Spleen (tissue), 11 donors: ENCODE measurements at regions not wholly inside any gene's neighbourhood (a gene's known extent, or its start where the extent isn't known, plus 50 kb on each side); places are given as distances from the start of the nearest gene placed in this dataset.

ENCODE experiments used
- DNase-seq: peaks from one replicate; pipeline ENCODE4 v3.0.0-alpha.2; 2020
- H3K27ac ChIP-seq, 8 donors: fragments of 200-600 bp; sonication (generic) in 7 of 8; 1 replicate in 4 of 8; 2 replicates in 4 of 8; pipeline versions ENCODE4 v1.5.0 to v1.8.0; 2016 to 2021; ENCODE audit warnings: inconsistent platforms in 4 of 8, mild to moderate bottlenecking in 4 of 8, moderate library complexity in 1 of 8
- H3K27me3 ChIP-seq, 7 donors: fragments of 200-600 bp; sonication (generic) in 6 of 7; replicated peaks in 1 of 7; 1 replicate in 4 of 7; 2 replicates in 3 of 7; pipeline versions ENCODE4 v1.5.0 to v1.8.0; 2016 to 2021; ENCODE audit warnings: inconsistent platforms in 3 of 7, mild to moderate bottlenecking in 1 of 7
- H3K36me3 ChIP-seq, 6 donors: fragments of 200-600 bp; sonication (generic) in 5 of 6; 1 replicate in 4 of 6; 2 replicates in 2 of 6; pipeline versions ENCODE4 v1.5.0 to v1.8.0; 2016 to 2021; ENCODE audit warnings: inconsistent platforms in 2 of 6
- H3K4me1 ChIP-seq, 6 donors: fragments of 200-600 bp; sonication (generic) in 5 of 6; 1 replicate in 3 of 6; 2 replicates in 3 of 6; pipeline versions ENCODE4 v1.5.0 to v1.8.0; 2016 to 2021; ENCODE audit warnings: inconsistent platforms in 3 of 6
- H3K4me3 ChIP-seq, 8 donors: fragments of 200-600 bp; sonication (generic) in 7 of 8; 1 replicate in 4 of 8; 2 replicates in 4 of 8; pipeline versions ENCODE4 v1.5.0 to v1.8.0; 2016 to 2021; ENCODE audit warnings: inconsistent platforms in 4 of 8, mild to moderate bottlenecking in 4 of 8, moderate library complexity in 2 of 8
- H3K9me3 ChIP-seq, 8 donors: fragments of 200-600 bp; sonication (generic) in 7 of 8; 1 replicate in 4 of 8; 2 replicates in 4 of 8; pipeline versions ENCODE4 v1.5.0 to v1.8.0; 2016 to 2021; ENCODE audit warnings: inconsistent platforms in 4 of 8
- POLR2A ChIP-seq, 3 donors: fragments of 450-650 bp; IDR thresholded peaks; one replicate each; pipeline ENCODE4 v1.5.1; 2017; ENCODE audit warnings: antibody characterized with exemption in 3 of 3, mild to moderate bottlenecking in 1 of 3
- POLR2AphosphoS5 ChIP-seq, 3 donors: sonication (generic); formaldehyde crosslinking; IDR thresholded peaks; one replicate each; pipeline ENCODE4 v1.5.1; 2017; ENCODE audit warnings: antibody characterized with exemption in 3 of 3
- WGBS, 5 donors: extraction: QIAGEN DNeasy Blood & Tissue Kit in 3 of 5; methylation state at CpG; one replicate each; pipeline versions ENCODE4 v1.1.5 to v1.1.7; 2013 to 2018; 5-methylcytosine and 5-hydroxymethylcytosine counted together
- intact Hi-C: fragments of 100-400 bp; cut with DNase I; formaldehyde crosslinking; loops from one replicate; pipeline ENCODE4 v1.15.0; 2023; ENCODE audit warnings: low total_unique reads
- TF ChIP-seq, protein P1 (sequence below), 11 experiments: fragments of 200-600 bp in 7 of 11; fragments of 450-650 bp in 4 of 11; sonication (generic) in 4 of 11; IDR thresholded peaks in 8 of 11; conservative IDR thresholded peaks in 3 of 11; 1 replicate in 7 of 11; 2 replicates in 4 of 11; pipeline versions ENCODE4 v1.4.0 to v1.8.0; 2016 to 2021; ENCODE audit warnings: antibody characterized with exemption in 11 of 11, inconsistent platforms in 4 of 11, mild to moderate bottlenecking in 1 of 11
- donor health status: healthy with polysubstance abuse.
- donor health status: DM: no; HTN: no; CAD: no; lungs with moderate emphysema.
- donor health status: DM: no; HTN: no; CAD: no.
- donor health status: Bipolar disorder and iron deficiency.
- donor health status: healthy.
- donor health status: DM: no; HTN: no; CAD: no.
- donor health status: DM: yes; HTN: yes; CAD: no.

DNA sequence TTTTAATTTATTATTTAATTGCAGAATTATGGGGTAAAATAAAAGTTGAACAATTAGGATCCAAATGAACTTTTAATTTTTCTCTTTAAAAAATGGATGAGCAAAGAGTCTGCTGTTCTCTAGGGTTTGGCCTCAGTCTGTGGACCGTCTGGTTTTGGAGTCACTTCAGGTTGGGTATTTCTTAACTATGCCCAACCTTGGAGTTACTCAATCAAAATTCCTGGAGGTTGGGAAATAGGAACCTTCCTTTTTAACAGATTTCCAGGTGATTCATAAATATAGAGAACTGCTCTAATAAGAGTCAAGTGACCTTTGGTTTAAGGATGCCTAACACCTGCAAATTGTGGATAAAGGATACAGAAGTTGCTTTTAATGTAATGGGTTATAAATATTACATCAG, 241.5 kb upstream of the GCFC2 start:
- no peaks in the 10 kb centered on the region for H3K36me3 ChIP-seq
- no peak for DNase-seq
- TF ChIP-seq POLR2AphosphoS5 (IDR thresholded peaks at IDR 0.05) (no peak), POLR2A (IDR thresholded peaks at IDR 0.05) (no peak)
- TF ChIP-seq, protein P1, sequence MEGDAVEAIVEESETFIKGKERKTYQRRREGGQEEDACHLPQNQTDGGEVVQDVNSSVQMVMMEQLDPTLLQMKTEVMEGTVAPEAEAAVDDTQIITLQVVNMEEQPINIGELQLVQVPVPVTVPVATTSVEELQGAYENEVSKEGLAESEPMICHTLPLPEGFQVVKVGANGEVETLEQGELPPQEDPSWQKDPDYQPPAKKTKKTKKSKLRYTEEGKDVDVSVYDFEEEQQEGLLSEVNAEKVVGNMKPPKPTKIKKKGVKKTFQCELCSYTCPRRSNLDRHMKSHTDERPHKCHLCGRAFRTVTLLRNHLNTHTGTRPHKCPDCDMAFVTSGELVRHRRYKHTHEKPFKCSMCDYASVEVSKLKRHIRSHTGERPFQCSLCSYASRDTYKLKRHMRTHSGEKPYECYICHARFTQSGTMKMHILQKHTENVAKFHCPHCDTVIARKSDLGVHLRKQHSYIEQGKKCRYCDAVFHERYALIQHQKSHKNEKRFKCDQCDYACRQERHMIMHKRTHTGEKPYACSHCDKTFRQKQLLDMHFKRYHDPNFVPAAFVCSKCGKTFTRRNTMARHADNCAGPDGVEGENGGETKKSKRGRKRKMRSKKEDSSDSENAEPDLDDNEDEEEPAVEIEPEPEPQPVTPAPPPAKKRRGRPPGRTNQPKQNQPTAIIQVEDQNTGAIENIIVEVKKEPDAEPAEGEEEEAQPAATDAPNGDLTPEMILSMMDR (IDR thresholded peaks at IDR 0.05 in 8 of 11, conservative IDR thresholded peaks at IDR 0.05 in 3 of 11) = no peak
- H3K9me3 ChIP-seq = no peaks in the 10 kb centered on the region
- no peak overlapping the region for H3K4me3 ChIP-seq
- 66 to 85% (median 80%) methylated on average over 1 of the region's 1 CpG for WGBS, 5 donors
- H3K27me3 ChIP-seq = no peaks in the 10 kb centered on the region
- intact Hi-C loops = no loop called here
- no peak overlapping the region for H3K27ac ChIP-seq
- no peaks in the 10 kb centered on the region for H3K4me1 ChIP-seq

DNA sequence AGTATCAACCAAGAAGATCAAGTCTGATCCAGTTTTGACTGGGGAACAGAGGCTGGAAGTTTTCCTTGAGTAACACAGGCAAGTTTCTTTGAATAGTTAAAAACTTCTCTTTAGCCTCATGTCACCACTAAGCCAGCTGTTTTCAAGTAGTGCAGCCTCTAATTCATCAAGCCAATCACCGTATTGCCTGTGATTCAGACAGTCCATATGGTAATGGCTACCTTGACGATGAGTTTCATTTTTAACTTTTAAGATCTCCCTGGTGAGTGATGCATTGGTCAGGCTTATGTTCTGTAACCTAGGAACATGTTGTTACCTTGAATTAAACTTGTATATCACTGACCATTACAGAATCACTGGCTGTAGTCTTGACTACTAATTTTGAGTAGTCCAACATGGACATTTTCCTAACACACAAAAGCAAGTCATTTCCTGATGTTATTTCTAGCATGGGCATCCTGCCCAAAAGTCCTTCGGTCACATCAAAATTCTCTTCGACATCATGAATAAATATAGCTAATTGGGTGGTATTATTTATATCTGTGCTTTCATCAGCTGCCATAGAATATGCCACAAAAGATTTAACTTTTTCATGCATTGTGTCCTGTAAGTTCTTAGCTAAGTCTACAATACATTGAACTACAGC, 238.8 kb upstream of the GCFC2 start:
- H3K27me3 ChIP-seq = no peaks in the 10 kb centered on the region
- no peak for TF ChIP-seq POLR2AphosphoS5 (IDR thresholded peaks at IDR 0.05)
- no peak overlapping the region for H3K27ac ChIP-seq
- DNase-seq = no peak
- no peaks in the 10 kb centered on the region for H3K4me1 ChIP-seq
- no peaks in the 10 kb centered on the region for H3K36me3 ChIP-seq
- WGBS, 5 donors = 61 to 69% (median 65%) methylated on average over 4 of the region's 4 CpGs
- H3K9me3 ChIP-seq = no peaks in the 10 kb centered on the region
- intact Hi-C loops = no loop called here
- no peak overlapping the region for H3K4me3 ChIP-seq

DNA sequence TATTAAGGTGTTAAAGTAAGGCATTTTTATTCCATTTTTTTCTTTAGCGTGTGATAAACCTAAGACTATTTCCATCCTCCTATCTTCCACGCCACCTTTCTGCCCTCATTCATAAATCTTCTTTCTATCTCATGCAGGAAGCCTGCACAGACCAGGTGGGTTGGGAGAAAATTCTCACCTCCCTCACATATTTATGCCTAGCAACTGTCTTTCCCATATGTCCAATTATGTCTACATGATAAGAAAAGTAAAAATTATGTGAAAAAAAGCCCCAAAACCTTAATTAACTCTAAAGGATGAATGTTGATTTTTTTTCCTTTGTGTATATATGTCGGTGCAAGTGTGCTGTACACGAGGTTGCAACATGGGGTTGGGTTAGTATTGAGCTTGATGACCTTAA, 225.6 kb upstream of the GCFC2 start:
- H3K27ac ChIP-seq = no peak overlapping the region
- H3K4me3 ChIP-seq = no peak overlapping the region
- WGBS, 5 donors = 83 to 89% (median 84%) methylated on average over 4 of the region's 4 CpGs
- H3K4me1 ChIP-seq = no peaks in the 10 kb centered on the region
- DNase-seq = no peak
- TF ChIP-seq, protein P1 (IDR thresholded peaks at IDR 0.05 in 8 of 11, conservative IDR thresholded peaks at IDR 0.05 in 3 of 11) = no peak
- TF ChIP-seq POLR2AphosphoS5 (IDR thresholded peaks at IDR 0.05) (no peak), POLR2A (IDR thresholded peaks at IDR 0.05) (no peak)
- H3K36me3 ChIP-seq = no peaks in the 10 kb centered on the region
- H3K27me3 ChIP-seq = no peaks in the 10 kb centered on the region
- intact Hi-C loops = no loop called here
- peaks cover 0 to 18% (median 10%) of the 10 kb centered on the region in 8 donors for H3K9me3 ChIP-seq

DNA sequence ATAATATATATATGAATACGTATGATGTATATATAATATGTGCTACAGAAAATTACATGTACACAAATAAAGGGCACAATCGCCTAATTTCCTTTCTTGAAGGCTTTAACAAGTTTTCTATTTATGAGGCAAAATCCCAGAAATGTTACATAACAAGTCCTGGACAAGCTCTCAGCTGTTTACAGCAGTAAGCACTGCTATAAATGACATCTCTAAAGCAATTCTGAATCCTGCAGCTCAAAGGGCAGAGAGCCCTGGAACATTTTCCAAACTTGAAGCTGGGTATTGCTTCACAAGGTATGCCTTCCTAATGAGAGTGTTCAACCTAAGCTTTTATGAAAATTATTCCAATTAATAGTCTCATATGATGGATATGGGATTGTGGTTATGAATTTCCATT, 222.3 kb upstream of the GCFC2 start:
- Histone ChIP-seq H3K27me3 (no peaks in the 10 kb centered on the region), H3K27ac (no peak overlapping the region), H3K36me3 (no peaks in the 10 kb centered on the region), H3K4me1 (no peaks in the 10 kb centered on the region), H3K9me3 (peaks cover 0 to 5% (median under 1%) of the 10 kb centered on the region in 8 donors), H3K4me3 (no peak overlapping the region)
- intact Hi-C loops = no loop called here
- TF ChIP-seq POLR2AphosphoS5 (IDR thresholded peaks at IDR 0.05) (no peak), POLR2A (IDR thresholded peaks at IDR 0.05) (no peak)
- TF ChIP-seq, protein P1 (IDR thresholded peaks at IDR 0.05 in 8 of 11, conservative IDR thresholded peaks at IDR 0.05 in 3 of 11) = no peak
- no peak for DNase-seq
- 43 to 84% (median 69%) methylated on average over 2 of the region's 2 CpGs for WGBS, 5 donors

DNA sequence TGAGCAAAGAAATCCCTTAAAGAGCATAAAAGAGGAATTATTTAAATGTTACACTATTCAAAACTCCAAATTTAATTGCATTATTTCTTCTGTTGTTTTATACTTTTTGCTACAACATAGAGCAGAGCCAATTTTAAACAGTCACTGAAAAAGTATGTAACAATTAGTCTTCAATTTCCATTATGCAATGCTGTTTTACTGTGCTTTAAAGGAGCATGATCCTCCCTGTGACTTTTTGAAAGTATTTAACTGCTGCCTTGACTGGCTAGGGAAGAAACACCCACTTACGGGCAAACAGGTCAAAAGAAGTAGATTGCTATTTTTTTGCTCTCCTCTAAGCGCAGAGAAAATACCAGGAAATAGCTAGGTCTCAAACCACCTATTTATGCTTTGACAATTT, 217.4 kb upstream of the GCFC2 start:
- DNase-seq = no peak
- Histone ChIP-seq H3K9me3 (no peaks in the 10 kb centered on the region), H3K27me3 (no peaks in the 10 kb centered on the region), H3K27ac (no peak overlapping the region), H3K4me1 (no peaks in the 10 kb centered on the region), H3K36me3 (no peaks in the 10 kb centered on the region), H3K4me3 (no peak overlapping the region)
- WGBS, 5 donors = 79 to 90% (median 87%) methylated on average over 2 of the region's 2 CpGs
- intact Hi-C loops = no loop called here
- no peak for TF ChIP-seq POLR2A (IDR thresholded peaks at IDR 0.05)
- TF ChIP-seq, protein P1 (IDR thresholded peaks at IDR 0.05 in 8 of 11, conservative IDR thresholded peaks at IDR 0.05 in 3 of 11) = no peak
- no peak for TF ChIP-seq POLR2AphosphoS5 (IDR thresholded peaks at IDR 0.05)
